SK-N-MC (cell line): ENCODE measurements at regions not wholly inside any gene's neighbourhood (a gene's known extent, or its start where the extent isn't known, plus 50 kb on each side); places are given as distances from the start of the nearest gene placed in this dataset.

ENCODE experiments used
- EZH2 ChIP-seq: fragments of 200-600 bp; sonication (generic); IDR thresholded peaks from one replicate; pipeline ENCODE4 v1.6.1; 2017; ENCODE audit warnings: antibody characterized with exemption
- POLR2AphosphoS5 ChIP-seq: IDR thresholded peaks from 2 replicates; pipeline ENCODE4 v1.6.1; 2012; ENCODE audit warnings: mild to moderate bottlenecking, low read depth, low read length, borderline replicate concordance

DNA sequence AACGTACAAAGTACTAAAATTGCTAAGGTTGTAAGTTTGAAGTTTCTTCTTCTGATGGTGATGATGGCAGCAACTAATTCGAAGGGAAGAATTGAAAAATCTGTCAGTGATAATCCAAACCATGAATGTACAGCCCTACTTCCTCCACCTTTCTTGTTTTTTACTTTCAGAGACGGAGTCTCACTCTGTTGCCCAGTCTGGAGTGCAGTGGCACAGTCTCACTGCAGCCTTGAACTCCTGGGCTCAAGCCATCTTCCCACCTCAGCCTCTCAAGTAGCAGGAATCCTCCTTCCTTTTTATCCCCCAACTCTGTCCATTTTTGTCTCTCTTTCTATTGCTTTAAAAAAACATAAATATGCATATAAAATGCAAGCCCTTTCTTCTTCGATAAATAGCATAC is 112.3 kb upstream of the SOX21 start:
- TF ChIP-seq POLR2AphosphoS5 (no peak), EZH2 (no peak)
